ENCODE measurements at regions not wholly inside any gene's neighbourhood (a gene's known extent, or its start where the extent isn't known, plus 50 kb on each side); places are given as distances from the start of the nearest gene placed in this dataset.

- TF ChIP-seq, protein P1, sequence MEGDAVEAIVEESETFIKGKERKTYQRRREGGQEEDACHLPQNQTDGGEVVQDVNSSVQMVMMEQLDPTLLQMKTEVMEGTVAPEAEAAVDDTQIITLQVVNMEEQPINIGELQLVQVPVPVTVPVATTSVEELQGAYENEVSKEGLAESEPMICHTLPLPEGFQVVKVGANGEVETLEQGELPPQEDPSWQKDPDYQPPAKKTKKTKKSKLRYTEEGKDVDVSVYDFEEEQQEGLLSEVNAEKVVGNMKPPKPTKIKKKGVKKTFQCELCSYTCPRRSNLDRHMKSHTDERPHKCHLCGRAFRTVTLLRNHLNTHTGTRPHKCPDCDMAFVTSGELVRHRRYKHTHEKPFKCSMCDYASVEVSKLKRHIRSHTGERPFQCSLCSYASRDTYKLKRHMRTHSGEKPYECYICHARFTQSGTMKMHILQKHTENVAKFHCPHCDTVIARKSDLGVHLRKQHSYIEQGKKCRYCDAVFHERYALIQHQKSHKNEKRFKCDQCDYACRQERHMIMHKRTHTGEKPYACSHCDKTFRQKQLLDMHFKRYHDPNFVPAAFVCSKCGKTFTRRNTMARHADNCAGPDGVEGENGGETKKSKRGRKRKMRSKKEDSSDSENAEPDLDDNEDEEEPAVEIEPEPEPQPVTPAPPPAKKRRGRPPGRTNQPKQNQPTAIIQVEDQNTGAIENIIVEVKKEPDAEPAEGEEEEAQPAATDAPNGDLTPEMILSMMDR (IDR thresholded peaks at IDR 0.05; ENCODE audit: low read length): no peak
- no peak for TF ChIP-seq EZH2phosphoT487 (IDR thresholded peaks at IDR 0.05; ENCODE audit: low read length)
- TF ChIP-seq EZH2 (optimal IDR thresholded peaks at IDR 0.05; ENCODE audit: low read depth, low read length): no peak
Observed at GRCh38 chr3:86605166-86605565, 385.8 kb downstream of the VGLL3 start.
